NOMO-1 treated with dmso at 0.1 percent for 144 hours (cell line): ENCODE measurements at regions not wholly inside any gene's neighbourhood (a gene's known extent, or its start where the extent isn't known, plus 50 kb on each side); places are given as distances from the start of the nearest gene placed in this dataset.
A peak's percentile ranks its signal among the peaks of the same experiment; 100 is the strongest.
"Not testable (repeated sequence)": the region's sequence is repeated elsewhere in the genome, so short reads cannot be mapped to it uniquely, and the experiment has no call there.

Experiments used
- DNase-seq: peaks from one replicate; lab custom pipeline; 2025; ENCODE audit not compliant: unreplicated experiment; lab: John Stamatoyannopoulos, UW

DNA sequence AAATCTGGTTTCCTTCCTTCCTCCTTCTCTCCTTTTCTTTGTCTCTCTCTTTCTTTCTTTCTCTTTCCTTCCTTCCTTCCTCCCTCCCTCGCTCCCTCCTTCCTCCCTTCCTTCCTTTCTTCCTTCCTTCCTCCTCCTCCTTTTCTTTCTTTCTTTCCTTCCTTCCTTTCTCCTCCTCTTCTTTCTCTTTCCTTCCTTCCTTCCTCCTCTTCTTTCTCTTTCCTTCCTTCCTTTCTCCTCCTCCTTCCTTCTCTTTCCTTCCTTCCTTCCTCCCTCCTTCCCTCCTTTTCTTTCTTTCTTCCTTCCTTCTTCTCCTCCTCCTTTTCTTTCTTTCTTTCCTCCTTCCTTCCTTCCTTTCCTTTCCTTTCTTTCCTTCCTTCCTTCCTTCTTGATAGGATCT, 61.2 kb downstream of the VIP start:
- no peak for DNase-seq

GRCh38 chr6:152815230-152815872, 64.8 kb downstream of the VIP start:
- no peak for DNase-seq

DNA sequence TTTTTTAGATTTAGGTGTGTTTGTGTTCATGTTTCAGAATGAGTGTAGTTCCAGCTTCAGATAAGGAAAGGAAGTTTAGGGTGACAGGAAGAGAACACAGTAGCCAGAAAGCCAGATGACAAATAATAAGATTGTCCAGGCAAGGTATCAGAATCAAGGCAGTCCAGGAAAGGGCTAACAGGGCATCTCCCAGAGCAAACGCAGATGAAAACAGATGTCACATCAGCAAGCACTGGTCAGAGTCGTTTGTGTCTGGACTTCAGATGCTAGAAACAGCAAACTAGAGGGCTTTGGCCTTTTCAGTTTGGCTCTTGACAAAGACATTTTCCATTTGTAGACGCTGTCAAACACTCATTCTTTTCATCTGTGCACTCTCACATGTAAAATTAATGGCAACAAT, 65.5 kb downstream of the VIP start:
- DNase-seq = no peak

DNA sequence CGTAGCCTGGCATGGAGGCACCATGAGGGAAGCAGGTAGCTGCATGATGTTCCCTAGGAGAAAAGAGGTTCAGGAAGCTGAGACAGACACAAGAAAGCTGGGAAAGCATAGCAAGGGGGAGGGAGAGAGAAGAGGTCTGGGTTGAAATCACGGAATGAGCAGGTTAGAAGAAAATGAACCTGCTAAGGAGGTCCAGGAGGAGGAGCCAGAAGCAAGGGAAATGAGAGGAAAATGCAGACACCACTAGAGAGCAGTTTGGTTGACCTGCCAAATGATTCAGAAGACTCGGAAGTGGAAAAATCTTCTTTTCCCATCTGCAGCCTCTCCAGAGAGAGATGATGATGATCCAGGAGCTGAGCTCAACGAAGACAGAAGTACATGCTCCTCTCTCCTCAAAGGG, 70.9 kb downstream of the VIP start:
- no peak for DNase-seq

- no peak for DNase-seq
Observed at GRCh38 chr6:152824666-152825065, 74.1 kb downstream of the VIP start.

DNA sequence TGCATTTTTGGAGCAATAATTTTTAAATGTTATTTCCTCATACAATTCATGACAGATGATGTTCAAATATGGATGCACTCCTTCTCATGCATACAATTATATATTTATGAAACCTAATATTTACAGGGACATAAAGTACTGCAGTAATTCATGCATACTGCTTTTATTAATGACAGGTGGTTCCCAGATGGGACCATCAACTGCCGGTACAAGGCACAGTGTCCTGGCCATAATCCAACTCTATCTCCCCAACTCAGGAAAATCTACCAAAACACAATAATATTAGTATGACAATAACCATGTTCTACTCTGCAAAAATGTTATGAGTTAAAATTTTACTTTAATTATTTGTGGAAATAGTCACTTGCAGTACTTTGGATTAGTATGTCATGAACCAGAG, 77.8 kb downstream of the VIP start:
- no peak for DNase-seq

DNA sequence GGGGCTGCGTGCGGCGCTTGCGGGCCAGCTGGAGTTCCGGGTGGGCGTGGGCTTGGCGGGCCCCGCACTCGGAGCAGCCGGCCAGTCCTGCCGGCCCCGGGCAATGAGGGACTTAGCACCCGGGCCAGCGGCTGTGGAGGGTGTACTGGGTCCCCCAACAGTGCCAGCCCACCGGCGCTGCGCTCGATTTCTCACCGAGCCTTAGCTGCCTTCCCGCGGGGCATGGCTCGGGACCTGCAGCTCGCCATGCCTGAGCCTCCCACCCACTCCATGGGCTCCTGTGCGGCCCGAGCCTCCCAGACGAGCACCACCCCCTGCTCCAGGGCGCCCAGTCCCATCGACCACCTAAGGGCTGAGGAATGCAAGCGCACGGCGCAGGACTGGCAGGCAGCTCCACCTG, 83.8 kb downstream of the VIP start:
- not testable (repeated sequence) for DNase-seq

DNA sequence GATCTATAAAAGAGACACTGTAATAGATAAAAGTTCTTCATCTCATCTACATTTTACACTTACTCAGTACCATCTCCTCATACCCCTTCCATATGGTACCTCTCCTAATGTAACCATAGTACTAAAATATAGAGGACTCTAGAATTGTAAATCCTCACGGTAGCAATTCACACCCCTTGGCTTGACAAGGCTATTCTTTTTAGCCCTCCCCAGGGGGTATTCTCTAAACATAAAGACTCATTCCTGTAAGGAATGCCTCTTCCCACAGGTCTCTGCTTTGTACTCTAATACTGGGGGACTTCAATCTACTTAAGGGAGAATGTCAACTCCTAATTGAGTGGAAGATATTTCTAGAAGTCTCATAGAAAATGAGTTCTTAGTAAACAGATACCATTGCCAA, 85.9 kb downstream of the VIP start:
- no peak for DNase-seq

DNA sequence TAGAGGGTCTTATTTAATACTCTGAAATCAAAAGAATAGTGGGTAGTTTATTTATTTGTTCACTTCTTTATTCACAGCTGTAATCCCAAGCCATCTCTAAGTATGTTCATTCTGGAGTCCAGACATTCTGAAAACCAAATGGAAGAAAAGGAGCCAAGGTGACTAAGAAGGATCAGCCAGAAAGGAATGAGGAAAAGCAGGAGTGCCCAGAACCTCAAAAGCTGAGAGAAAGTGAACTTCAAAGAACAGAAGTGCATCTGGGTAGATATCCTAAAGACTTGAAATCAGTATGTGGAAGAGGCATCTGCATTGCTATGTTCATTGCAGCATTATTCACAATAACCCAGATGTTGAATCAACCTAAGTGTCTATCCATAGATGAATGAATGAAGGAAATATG, 94.8 kb downstream of the VIP start:
- no peak for DNase-seq

DNA sequence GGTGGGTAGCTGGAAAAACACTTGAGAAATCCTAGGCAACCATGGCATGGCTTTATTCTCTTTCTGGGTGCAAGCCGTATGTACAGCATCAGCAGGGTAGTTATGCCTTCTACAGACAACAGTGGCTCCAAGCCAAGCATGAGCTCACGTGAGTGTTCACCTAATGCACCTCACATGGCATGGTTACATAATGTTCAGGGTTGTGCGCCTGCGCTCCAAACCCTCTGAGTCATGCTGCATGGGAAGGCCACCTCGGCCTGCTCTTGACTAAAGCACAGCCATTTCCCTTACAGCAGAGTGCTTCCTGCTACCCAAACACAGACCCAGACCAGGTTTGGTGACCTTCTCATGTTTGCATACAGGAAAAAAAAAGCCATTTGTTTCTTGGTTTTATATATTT, 96.2 kb downstream of the VIP start:
- no peak for DNase-seq

GRCh38 chr6:152848919-152849318, 98.3 kb downstream of the VIP start:
- DNase-seq = no peak

- DNase-seq = no peak
Observed at GRCh38 chr6:152854086-152854795, 103.6 kb downstream of the VIP start.

DNA sequence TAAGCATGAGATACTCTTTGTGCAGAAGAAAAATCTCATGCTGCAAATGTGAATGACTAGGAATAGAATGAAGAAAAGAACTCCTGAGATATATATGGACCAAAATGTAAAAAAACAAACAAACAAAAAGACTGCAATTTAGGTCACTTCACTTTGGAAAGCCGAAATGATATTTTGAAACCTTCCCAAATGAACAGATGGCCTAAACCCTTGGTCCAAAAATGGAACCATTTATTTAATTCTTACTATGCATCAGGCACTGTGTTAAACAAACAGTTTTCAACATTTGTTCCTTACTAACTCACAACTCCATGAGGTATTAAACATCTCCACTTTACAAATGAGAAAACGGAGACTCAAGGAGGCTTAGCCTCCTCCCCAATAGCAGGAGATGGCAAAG, 107.5 kb downstream of the VIP start:
- no peak for DNase-seq

DNA sequence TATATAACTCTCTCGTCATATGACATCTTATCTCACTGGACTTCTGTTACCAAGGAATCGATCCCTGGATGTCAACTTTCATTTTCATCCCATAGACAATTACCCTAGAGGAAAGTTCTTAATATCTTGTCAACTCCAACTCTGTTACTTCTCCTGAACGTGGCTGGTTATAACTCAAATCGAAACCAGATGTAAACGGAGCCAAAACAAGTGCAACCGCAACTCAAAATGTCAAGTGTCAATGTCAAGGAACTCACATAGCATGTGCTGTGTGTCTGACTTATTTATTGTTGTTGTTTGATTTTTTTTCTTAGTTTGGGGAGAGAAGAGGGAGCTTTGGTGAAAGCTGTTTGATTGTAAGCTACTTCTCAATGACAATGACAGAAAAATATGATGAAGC, 108.6 kb downstream of the VIP start:
- no peak for DNase-seq

GRCh38 chr6:152863618-152864326, 113.2 kb downstream of the VIP start:
- no peak for DNase-seq

DNA sequence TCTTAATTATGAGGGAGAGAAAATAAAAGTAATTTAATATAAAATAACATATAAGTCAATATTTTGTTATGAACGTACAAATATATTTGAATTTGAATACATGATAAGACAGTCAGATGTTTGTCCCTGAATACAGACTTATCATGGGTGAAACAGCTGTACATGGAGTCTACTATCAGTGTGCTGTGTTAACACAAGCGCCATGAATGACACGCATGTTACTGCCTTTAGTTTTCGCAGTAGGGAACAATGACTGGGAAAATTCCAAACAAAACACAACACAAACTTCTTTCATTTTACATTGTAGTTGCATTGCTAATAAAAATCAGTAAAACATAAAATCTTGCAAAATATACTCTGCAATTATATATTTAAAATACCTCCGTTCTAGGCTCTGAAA, 108.6 kb downstream of the FBXO5 start:
- no peak for DNase-seq

DNA sequence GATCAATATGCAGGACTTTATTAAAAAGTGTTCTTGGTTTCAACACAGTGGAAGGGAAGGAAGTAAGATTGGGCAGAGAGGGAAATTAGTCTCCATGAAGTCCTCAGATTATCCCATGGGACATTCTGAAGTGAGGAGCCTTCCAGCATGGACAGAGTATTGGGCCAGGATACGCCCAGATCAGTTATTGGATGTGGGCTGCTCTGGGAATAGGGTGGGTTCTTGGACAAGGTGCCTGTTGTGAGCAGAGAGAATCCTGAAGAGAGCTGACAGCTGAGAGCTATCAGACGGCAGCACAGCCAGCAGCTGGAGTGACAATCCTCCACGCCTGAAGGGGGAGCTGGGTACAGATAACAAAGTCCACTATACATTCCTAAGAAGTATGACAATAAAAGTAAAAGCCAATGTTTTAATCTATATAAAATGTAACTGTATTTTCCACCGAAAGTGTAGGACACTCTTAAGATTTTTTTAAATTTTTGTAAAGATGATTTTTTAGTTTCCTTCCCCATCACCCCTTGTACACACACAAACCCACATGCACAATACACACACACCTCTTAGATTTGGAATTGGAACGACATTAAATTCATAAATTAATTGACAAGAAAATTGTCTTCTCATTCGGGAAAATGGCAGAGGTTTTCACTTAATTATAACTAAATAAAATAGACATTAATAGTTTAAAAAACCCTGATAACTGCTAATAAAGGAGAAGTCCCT, 107.8 kb downstream of the FBXO5 start:
- DNase-seq = no peak

- DNase-seq = no peak
Observed at GRCh38 chr6:152879681-152880080, 103.2 kb downstream of the FBXO5 start.

GRCh38 chr6:152893187-152893586, 89.7 kb downstream of the FBXO5 start:
- DNase-seq = no peak

DNA sequence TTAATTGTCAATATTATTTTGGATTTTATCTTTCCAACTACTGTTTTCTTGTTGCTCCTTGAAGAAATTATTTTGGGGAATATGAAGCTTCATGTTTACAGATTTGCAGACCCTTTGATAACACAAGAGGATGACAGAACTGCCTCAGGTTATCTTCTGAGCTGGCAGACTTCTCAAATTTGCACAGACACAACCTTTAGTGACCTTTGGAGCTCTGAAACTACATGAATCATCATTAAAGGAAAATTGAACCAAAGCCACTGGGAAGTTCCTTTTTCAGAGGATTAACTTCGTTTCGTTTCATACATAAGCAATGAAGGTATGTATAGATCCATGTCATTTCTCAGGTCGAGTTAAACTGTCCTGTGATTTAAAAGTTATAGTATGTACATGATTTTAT, 85.9 kb downstream of the FBXO5 start:
- no peak for DNase-seq

DNA sequence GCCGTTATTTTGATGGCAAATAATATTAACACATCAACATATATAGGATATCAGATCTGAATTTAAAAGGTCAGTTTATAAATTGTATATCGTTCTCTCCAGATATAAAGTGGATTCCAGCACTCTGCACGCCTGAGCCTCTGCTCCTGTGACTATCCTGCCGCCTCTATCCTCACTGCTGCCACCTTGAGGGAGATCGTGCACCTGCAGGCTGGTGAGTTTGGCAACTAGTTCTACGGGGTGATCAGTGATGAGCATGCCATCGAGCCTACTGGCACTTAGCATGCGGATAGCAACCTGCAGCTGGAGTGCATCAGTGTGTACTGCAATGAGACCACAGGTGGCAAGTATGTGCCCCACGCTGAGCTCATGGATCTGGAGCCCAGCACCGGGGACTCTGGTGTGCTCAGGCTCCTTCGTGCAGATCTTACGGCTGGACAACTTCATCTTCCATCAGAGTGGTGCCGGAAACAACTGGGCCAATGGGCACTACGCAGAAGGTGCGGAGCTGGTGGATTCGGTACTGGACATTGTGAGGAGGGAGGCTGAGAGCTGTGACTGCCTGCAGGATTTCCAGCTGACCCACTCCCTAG, 84.9 kb downstream of the FBXO5 start:
- peak; percentile 13 for DNase-seq
